ENCODE measurements at regions not wholly inside any gene's neighbourhood (a gene's known extent, or its start where the extent isn't known, plus 50 kb on each side); places are given as distances from the start of the nearest gene placed in this dataset.
A peak's percentile ranks its signal among the peaks of the same experiment; 100 is the strongest.

- Histone ChIP-seq H3K36me3 (ENCODE audit: control insufficient read depth in 2 of 2, insufficient read depth in 1 of 2, low read length in 2 of 2) (no peaks in the 10 kb centered on the region), H3K9me3 (ENCODE audit: control insufficient read depth, insufficient read depth, low read depth, low read length) (no peaks in the 10 kb centered on the region), H3K4me3 (ENCODE audit: low read depth, low read length) (no peak overlapping the region), H3K27ac (ENCODE audit: extremely low read depth, low read depth, low read length) (no peak overlapping the region), H3K4me1 (ENCODE audit: control insufficient read depth, insufficient read depth, low read length) (no peaks in the 10 kb centered on the region)
- POLR2A ChIA-PET, result no interaction called here
- CTCF ChIA-PET, result no interaction called here
- TF ChIP-seq ZBTB44 (tag by site-specific recombination; IDR thresholded peaks at IDR 0.05), result no peak
These were observed 223.2 kb upstream of the GMDS start for GRCh38 chr6:2468601-2468955.

GRCh38 chr6:2467929-2468600 is 222.7 kb upstream of the GMDS start:
- POLR2A ChIA-PET, result no interaction called here
- no peaks in the 10 kb centered on the region for H3K36me3 ChIP-seq (ENCODE audit: control insufficient read depth in 2 of 2, insufficient read depth in 1 of 2, low read length in 2 of 2)
- TF ChIP-seq ZNF394 (tag by site-specific recombination; IDR thresholded peaks at IDR 0.05; ENCODE audit: borderline replicate concordance) (no peak), ZNF366 (tag by site-specific recombination; conservative IDR thresholded peaks at IDR 0.05) (peak; percentile 74; the same call in 1 of the 2 replicates), ZNF341 (tag by site-specific recombination; IDR thresholded peaks at IDR 0.05; ENCODE audit: low read depth) (no peak), ZNF621 (tag by site-specific recombination; IDR thresholded peaks at IDR 0.05) (no peak), ZNF175 (tag by site-specific recombination; IDR thresholded peaks at IDR 0.05) (no peak), ZNF132 (tag by site-specific recombination; IDR thresholded peaks at IDR 0.05; ENCODE audit: borderline replicate concordance) (no peak), ZNF114 (tag by site-specific recombination; IDR thresholded peaks at IDR 0.05) (no peak), ZBTB10 (tag by site-specific recombination; IDR thresholded peaks at IDR 0.05) (no peak), ZNF398 (tag by site-specific recombination; IDR thresholded peaks at IDR 0.05) (peak; percentile 68), BCL11B (tag by site-specific recombination; IDR thresholded peaks at IDR 0.05; ENCODE audit: low read depth) (no peak), ZNF155 (tag by site-specific recombination; IDR thresholded peaks at IDR 0.05) (no peak), PRDM1 (tag by site-specific recombination; IDR thresholded peaks at IDR 0.05) (peak; percentile 84), ZNF169 (tag by site-specific recombination; IDR thresholded peaks at IDR 0.05) (peak; percentile 100), ZNF248 (tag by site-specific recombination; IDR thresholded peaks at IDR 0.05) (no peak), ZNF596 (tag by site-specific recombination; IDR thresholded peaks at IDR 0.05) (peak; percentile 96), GLI4 (tag by site-specific recombination; IDR thresholded peaks at IDR 0.05) (0 out of 2 replicates have a peak, but pooled peaks have one; percentile 36), BCL11A (tag by site-specific recombination; IDR thresholded peaks at IDR 0.05; ENCODE audit: low read depth) (no peak), ZNF274 (IDR thresholded peaks at IDR 0.05; ENCODE audit: low read length) (no peak), ZNF274 (tag by site-specific recombination; IDR thresholded peaks at IDR 0.05; ENCODE audit: borderline replicate concordance) (no peak), ZNF704 (tag by site-specific recombination; IDR thresholded peaks at IDR 0.05) (no peak)
- H3K27ac ChIP-seq (ENCODE audit: extremely low read depth, low read depth, low read length), result no peak overlapping the region
- CTCF ChIA-PET, result interaction anchor here (0.8 kb wide), 1 partner anchor 19 kb away, joined by 3 read pairs; no protein-coding TSS in a partner anchor
- no peaks in the 10 kb centered on the region for H3K4me1 ChIP-seq (ENCODE audit: control insufficient read depth, insufficient read depth, low read length)
- no peak overlapping the region for H3K4me3 ChIP-seq (ENCODE audit: low read depth, low read length)
- no peaks in the 10 kb centered on the region for H3K9me3 ChIP-seq (ENCODE audit: control insufficient read depth, insufficient read depth, low read depth, low read length)
